ENCODE measurements at regions not wholly inside any gene's neighbourhood (a gene's known extent, or its start where the extent isn't known, plus 50 kb on each side); places are given as distances from the start of the nearest gene placed in this dataset.

- H3K9ac ChIP-seq (ENCODE audit: insufficient read depth in 1 of 2, low read length in 2 of 2) = no peak overlapping the region
- H3K27me3 ChIP-seq (ENCODE audit: control insufficient read depth in 3 of 3, insufficient read depth in 3 of 3, low read length in 2 of 3) = no peaks in the 10 kb centered on the region
- no peaks in the 10 kb centered on the region for H3K36me3 ChIP-seq (ENCODE audit: control insufficient read depth in 4 of 4, insufficient read depth in 4 of 4, low read length in 4 of 4)
- H3K9me3 ChIP-seq (ENCODE audit: control insufficient read depth in 4 of 4, insufficient read depth in 3 of 4, low read length in 3 of 4) = no peaks in the 10 kb centered on the region
- DNase-seq = no peak
- H3K27ac ChIP-seq (ENCODE audit: low read depth in 1 of 2, low read length in 1 of 2) = no peak overlapping the region
- 96 to 99% methylated on average over 2 of the region's 2 CpGs for WGBS, 2 donors
- H3K4me3 ChIP-seq = no peak overlapping the region
- no peak for ATAC-seq (ENCODE audit: insufficient read depth, low FRiP score)
- H3K4me1 ChIP-seq (ENCODE audit: control insufficient read depth in 5 of 5, insufficient read depth in 5 of 5, low read length in 5 of 5) = no peaks in the 10 kb centered on the region
- TF ChIP-seq CTCF (IDR thresholded peaks at IDR 0.05; ENCODE audit: control extremely low read depth, extremely low read depth) = no peak
Measured at GRCh38 chr4:126250006-126250405, 935.3 kb downstream of the FAT4 start.

GRCh38 chr4:126251169-126251568 is 936.4 kb downstream of the FAT4 start:
- DNase-seq (no peak), ATAC-seq (ENCODE audit: insufficient read depth, low FRiP score) (no peak)
- no peak overlapping the region for H3K27ac ChIP-seq (ENCODE audit: low read depth in 1 of 2, low read length in 1 of 2)
- H3K4me1 ChIP-seq (ENCODE audit: control insufficient read depth in 5 of 5, insufficient read depth in 5 of 5, low read length in 5 of 5) = no peaks in the 10 kb centered on the region
- peaks cover 0 to 3% (median 0%) of the 10 kb centered on the region in 4 donors for H3K9me3 ChIP-seq (ENCODE audit: control insufficient read depth in 4 of 4, insufficient read depth in 3 of 4, low read length in 3 of 4)
- H3K9ac ChIP-seq (ENCODE audit: insufficient read depth in 1 of 2, low read length in 2 of 2) = no peak overlapping the region
- no peaks in the 10 kb centered on the region for H3K36me3 ChIP-seq (ENCODE audit: control insufficient read depth in 4 of 4, insufficient read depth in 4 of 4, low read length in 4 of 4)
- H3K27me3 ChIP-seq (ENCODE audit: control insufficient read depth in 3 of 3, insufficient read depth in 3 of 3, low read length in 2 of 3) = no peaks in the 10 kb centered on the region
- TF ChIP-seq CTCF (IDR thresholded peaks at IDR 0.05; ENCODE audit: control extremely low read depth, extremely low read depth) = no peak
- H3K4me3 ChIP-seq = no peak overlapping the region

GRCh38 chr4:126262665-126263064 is 947.9 kb downstream of the FAT4 start:
- no peaks in the 10 kb centered on the region for H3K9me3 ChIP-seq (ENCODE audit: control insufficient read depth in 4 of 4, insufficient read depth in 3 of 4, low read length in 3 of 4)
- H3K27ac ChIP-seq (ENCODE audit: low read depth in 1 of 2, low read length in 1 of 2) = no peak overlapping the region
- H3K4me1 ChIP-seq (ENCODE audit: control insufficient read depth in 5 of 5, insufficient read depth in 5 of 5, low read length in 5 of 5) = peaks cover 0 to 14% (median 2%) of the 10 kb centered on the region in 5 donors
- ATAC-seq (ENCODE audit: insufficient read depth, low FRiP score) = no peak
- no peak for TF ChIP-seq CTCF (IDR thresholded peaks at IDR 0.05; ENCODE audit: control extremely low read depth, extremely low read depth)
- no peak overlapping the region for H3K4me3 ChIP-seq
- no peaks in the 10 kb centered on the region for H3K36me3 ChIP-seq (ENCODE audit: control insufficient read depth in 4 of 4, insufficient read depth in 4 of 4, low read length in 4 of 4)
- H3K9ac ChIP-seq (ENCODE audit: insufficient read depth in 1 of 2, low read length in 2 of 2) = no peak overlapping the region
- DNase-seq = peak in 2 of 3 donors; percentile 39 to 48
- WGBS, 2 donors = 74 to 76% methylated on average over 2 of the region's 2 CpGs
- H3K27me3 ChIP-seq (ENCODE audit: control insufficient read depth in 3 of 3, insufficient read depth in 3 of 3, low read length in 2 of 3) = no peaks in the 10 kb centered on the region

GRCh38 chr4:126264839-126265238 is 950.1 kb downstream of the FAT4 start:
- H3K9me3 ChIP-seq (ENCODE audit: control insufficient read depth in 4 of 4, insufficient read depth in 3 of 4, low read length in 3 of 4) = no peaks in the 10 kb centered on the region
- H3K4me3 ChIP-seq = no peak overlapping the region
- H3K36me3 ChIP-seq (ENCODE audit: control insufficient read depth in 4 of 4, insufficient read depth in 4 of 4, low read length in 4 of 4) = no peaks in the 10 kb centered on the region
- no peak for TF ChIP-seq CTCF (IDR thresholded peaks at IDR 0.05; ENCODE audit: control extremely low read depth, extremely low read depth)
- no peak for DNase-seq
- H3K27ac ChIP-seq (ENCODE audit: low read depth in 1 of 2, low read length in 1 of 2) = no peak overlapping the region
- no peak for ATAC-seq (ENCODE audit: insufficient read depth, low FRiP score)
- H3K9ac ChIP-seq (ENCODE audit: insufficient read depth in 1 of 2, low read length in 2 of 2) = no peak overlapping the region
- H3K27me3 ChIP-seq (ENCODE audit: control insufficient read depth in 3 of 3, insufficient read depth in 3 of 3, low read length in 2 of 3) = no peaks in the 10 kb centered on the region
- peaks cover 0 to 19% (median 4%) of the 10 kb centered on the region in 5 donors for H3K4me1 ChIP-seq (ENCODE audit: control insufficient read depth in 5 of 5, insufficient read depth in 5 of 5, low read length in 5 of 5)

Measured in lung (tissue), 11 donors.